CD4-positive, alpha-beta T cell (primary cell): ENCODE measurements at regions not wholly inside any gene's neighbourhood (a gene's known extent, or its start where the extent isn't known, plus 50 kb on each side); places are given as distances from the start of the nearest gene placed in this dataset.

Experiments
- ATAC-seq: fragments of 200-7000 bp; cut with Tn5 transposase; one replicate; pipeline ENCODE4 v1.10.0; 2022; ENCODE audit warnings: mild to moderate bottlenecking; ENCODE audit not compliant: poor library complexity
- CTCF ChIA-PET: fragments of 350-600 bp; sonication (Branson Sonifier 250); formaldehyde crosslinking; loops from one replicate; lab custom pipeline; 2021; ENCODE audit warnings: antibody characterized with exemption, inconsistent platforms; lab: Charles Lee
- POLR2A ChIA-PET: fragments of 350-600 bp; sonication (Branson Sonifier 250); formaldehyde crosslinking; loops from one replicate; lab custom pipeline; 2021; ENCODE audit warnings: antibody characterized with exemption, inconsistent platforms; lab: Charles Lee
- DNase-seq, 14 experiments: peaks; one replicate each; pipeline ENCODE4 v3.0.0-alpha.2; 2013 to 2020; ENCODE audit warnings: mixed read lengths in 2 of 14
- H3K27ac ChIP-seq, 2 donors: one replicate each; pipeline versions ENCODE4 v1.5.1 to v1.7.0; 2013; ENCODE audit warnings: low read length in 2 of 2, low read depth in 1 of 2, mild to moderate bottlenecking in 1 of 2
- H3K27me3 ChIP-seq, 2 experiments: 1 replicate in 1 of 2; 2 replicates in 1 of 2; pipeline versions ENCODE4 v1.6.1 to v1.7.0; 2013; ENCODE audit warnings: low read length in 2 of 2, control low read depth in 1 of 2, mild to moderate bottlenecking in 1 of 2, moderate library complexity in 1 of 2; ENCODE audit not compliant: insufficient read depth in 2 of 2, control insufficient read depth in 1 of 2
- H3K36me3 ChIP-seq: one replicate; pipeline ENCODE4 v1.6.1; 2013; ENCODE audit warnings: low read length, control low read depth; ENCODE audit not compliant: insufficient read depth
- H3K4me1 ChIP-seq: one replicate; pipeline ENCODE4 v1.6.1; 2013; ENCODE audit warnings: low read length, control low read depth; ENCODE audit not compliant: insufficient read depth
- H3K4me3 ChIP-seq: one replicate; pipeline ENCODE4 v1.5.1; 2013; ENCODE audit warnings: mild to moderate bottlenecking, low read length, moderate library complexity
- H3K9me3 ChIP-seq, 2 experiments: 1 replicate in 1 of 2; 2 replicates in 1 of 2; pipeline versions ENCODE4 v1.6.1 to v1.7.0; 2013; ENCODE audit warnings: low read length in 2 of 2, mild to moderate bottlenecking in 2 of 2, control low read depth in 1 of 2, moderate library complexity in 1 of 2; ENCODE audit not compliant: control insufficient read depth in 1 of 2, insufficient read depth in 1 of 2
- H3K27ac Mint-ChIP-seq: one replicate; pipeline ENCODE4 v1.8.0; 2020; ENCODE audit warnings: mixed read lengths
- H3K27me3 Mint-ChIP-seq: one replicate; pipeline ENCODE4 v1.8.0; 2021; ENCODE audit warnings: mixed read lengths
- H3K36me3 Mint-ChIP-seq: one replicate; pipeline ENCODE4 v1.8.0; 2021; ENCODE audit warnings: low read depth, mixed read lengths
- H3K4me1 Mint-ChIP-seq: one replicate; pipeline ENCODE4 v1.8.0; 2021; ENCODE audit warnings: low read depth, mixed read lengths
- H3K4me3 Mint-ChIP-seq: one replicate; pipeline ENCODE4 v1.8.0; 2020; ENCODE audit warnings: mild to moderate bottlenecking, mixed read lengths
- H3K9me3 Mint-ChIP-seq: one replicate; pipeline ENCODE4 v1.8.0; 2020; ENCODE audit warnings: mixed read lengths
- intact Hi-C, 2 experiments: fragments of 100-400 bp; cut with DNase I in 1 of 2; cut with micrococcal nuclease in 1 of 2; formaldehyde crosslinking; loops; one replicate each; pipeline versions ENCODE4 v1.15.1 to v1.9.0; 2023 to 2025; cut with DNase I, micrococcal nuclease
- TF ChIP-seq, protein P1 (sequence below): fragments of 200-600 bp; IDR thresholded peaks from one replicate; pipeline ENCODE4 v1.8.0; 2022; ENCODE audit warnings: antibody characterized with exemption, mild to moderate bottlenecking

DNA sequence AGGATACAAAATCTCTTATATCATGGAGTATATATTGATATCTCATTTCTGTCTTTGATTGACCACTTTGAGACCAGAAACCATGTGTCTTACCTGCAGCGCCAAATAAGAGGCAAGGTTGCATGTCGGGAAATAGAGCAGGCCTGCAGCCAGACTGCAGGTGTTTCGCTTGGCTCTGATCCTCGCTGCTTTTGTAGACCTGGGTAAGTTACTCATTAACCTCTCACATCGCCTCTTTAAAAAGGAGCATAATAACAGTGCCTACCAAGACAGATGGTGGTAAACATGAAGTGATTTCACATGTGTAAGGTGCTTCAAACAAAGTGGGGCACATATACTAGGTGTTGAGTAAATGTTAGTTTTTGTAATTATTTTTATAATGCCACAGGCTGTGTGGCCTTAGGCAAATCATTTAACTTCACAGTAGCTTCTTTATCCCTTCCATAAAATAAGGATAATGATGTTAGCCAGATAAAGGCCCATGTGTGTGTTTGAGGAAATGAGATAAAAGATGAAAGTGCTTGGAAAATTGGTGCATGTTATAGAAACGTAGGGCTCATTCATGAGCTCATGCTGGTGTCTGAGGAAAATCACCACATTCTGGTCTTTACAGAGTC is 248.8 kb upstream of the MAP3K7 start:
- no peaks in the 10 kb centered on the region for H3K27me3 ChIP-seq
- TF ChIP-seq, protein P1, sequence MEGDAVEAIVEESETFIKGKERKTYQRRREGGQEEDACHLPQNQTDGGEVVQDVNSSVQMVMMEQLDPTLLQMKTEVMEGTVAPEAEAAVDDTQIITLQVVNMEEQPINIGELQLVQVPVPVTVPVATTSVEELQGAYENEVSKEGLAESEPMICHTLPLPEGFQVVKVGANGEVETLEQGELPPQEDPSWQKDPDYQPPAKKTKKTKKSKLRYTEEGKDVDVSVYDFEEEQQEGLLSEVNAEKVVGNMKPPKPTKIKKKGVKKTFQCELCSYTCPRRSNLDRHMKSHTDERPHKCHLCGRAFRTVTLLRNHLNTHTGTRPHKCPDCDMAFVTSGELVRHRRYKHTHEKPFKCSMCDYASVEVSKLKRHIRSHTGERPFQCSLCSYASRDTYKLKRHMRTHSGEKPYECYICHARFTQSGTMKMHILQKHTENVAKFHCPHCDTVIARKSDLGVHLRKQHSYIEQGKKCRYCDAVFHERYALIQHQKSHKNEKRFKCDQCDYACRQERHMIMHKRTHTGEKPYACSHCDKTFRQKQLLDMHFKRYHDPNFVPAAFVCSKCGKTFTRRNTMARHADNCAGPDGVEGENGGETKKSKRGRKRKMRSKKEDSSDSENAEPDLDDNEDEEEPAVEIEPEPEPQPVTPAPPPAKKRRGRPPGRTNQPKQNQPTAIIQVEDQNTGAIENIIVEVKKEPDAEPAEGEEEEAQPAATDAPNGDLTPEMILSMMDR = no peak
- Mint-ChIP-seq H3K9me3 (no peaks in the 10 kb centered on the region), H3K27ac (no peak overlapping the region), H3K4me1 (no peaks in the 10 kb centered on the region), H3K27me3 (peaks cover 10% of the 10 kb centered on the region), H3K36me3 (no peaks in the 10 kb centered on the region), H3K4me3 (no peak overlapping the region)
- intact Hi-C loops = no loop called here
- no peaks in the 10 kb centered on the region for H3K9me3 ChIP-seq
- no peak for ATAC-seq
- H3K27ac ChIP-seq = no peak overlapping the region
- POLR2A ChIA-PET = no interaction called here
- H3K36me3 ChIP-seq = no peaks in the 10 kb centered on the region
- no peak overlapping the region for H3K4me3 ChIP-seq
- no peaks in the 10 kb centered on the region for H3K4me1 ChIP-seq
- CTCF ChIA-PET = no interaction called here
- no peak for DNase-seq

DNA sequence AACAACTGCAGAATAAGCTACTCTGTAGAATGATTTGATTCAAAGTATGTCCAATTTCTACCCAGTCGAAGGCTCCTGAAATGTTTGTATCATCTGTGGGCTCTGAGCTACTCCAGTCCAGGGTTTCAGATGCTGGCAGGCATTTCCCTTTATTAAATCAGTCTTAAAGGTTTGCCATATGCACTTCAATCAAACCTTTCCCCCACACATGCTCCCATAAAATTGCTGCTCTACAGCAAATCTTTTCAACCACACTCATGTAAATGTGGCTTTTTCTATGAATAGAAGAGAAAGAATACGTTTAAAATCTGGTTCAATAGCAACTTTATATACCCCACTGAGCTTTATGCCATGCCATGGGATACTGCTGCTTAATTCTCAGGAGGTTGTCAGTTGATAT is 242.4 kb upstream of the MAP3K7 start:
- CTCF ChIA-PET = no interaction called here
- Histone ChIP-seq H3K27me3 (no peaks in the 10 kb centered on the region), H3K36me3 (no peaks in the 10 kb centered on the region), H3K27ac (no peak overlapping the region), H3K4me1 (no peaks in the 10 kb centered on the region), H3K9me3 (peaks cover 0 to 8% of the 10 kb centered on the region in 2 experiments), H3K4me3 (no peak overlapping the region)
- TF ChIP-seq, protein P1 = no peak
- ATAC-seq (no peak), DNase-seq (no peak)
- Mint-ChIP-seq H3K27ac (no peak overlapping the region), H3K36me3 (no peaks in the 10 kb centered on the region), H3K4me1 (no peaks in the 10 kb centered on the region), H3K27me3 (peaks cover 22% of the 10 kb centered on the region), H3K9me3 (peaks cover 3% of the 10 kb centered on the region), H3K4me3 (no peak overlapping the region)
- intact Hi-C loops = no loop called here
- POLR2A ChIA-PET = no interaction called here

DNA sequence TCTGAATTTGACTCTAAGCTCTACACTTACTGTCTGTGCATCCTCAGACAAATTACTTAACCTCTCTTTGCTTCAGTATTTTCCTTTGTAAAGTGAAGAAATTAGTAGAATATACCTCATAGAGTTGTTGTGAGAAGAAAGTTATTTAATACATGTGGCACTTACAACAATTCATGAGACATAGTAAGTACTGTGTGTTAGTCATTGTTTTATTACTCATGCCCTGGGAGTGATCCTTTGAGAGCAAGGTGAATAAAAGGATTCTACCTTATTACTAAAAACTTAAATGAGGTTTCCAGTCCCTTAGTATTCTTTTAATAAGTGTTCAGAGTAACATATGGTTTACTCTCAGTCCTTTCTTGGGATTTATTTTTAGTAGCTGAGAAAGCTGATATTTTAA is 233.6 kb upstream of the MAP3K7 start:
- no peak overlapping the region for H3K27ac Mint-ChIP-seq
- Histone ChIP-seq H3K27ac (no peak overlapping the region), H3K36me3 (no peaks in the 10 kb centered on the region), H3K4me3 (no peak overlapping the region), H3K4me1 (no peaks in the 10 kb centered on the region), H3K27me3 (no peaks in the 10 kb centered on the region), H3K9me3 (no peaks in the 10 kb centered on the region)
- ATAC-seq (no peak), DNase-seq (no peak)
- CTCF ChIA-PET = no interaction called here
- H3K9me3 Mint-ChIP-seq = peaks cover 3% of the 10 kb centered on the region
- H3K36me3 Mint-ChIP-seq = no peaks in the 10 kb centered on the region
- TF ChIP-seq, protein P1 = no peak
- intact Hi-C loops = no loop called here
- POLR2A ChIA-PET = interaction anchor here (0.8 kb wide), 1 partner anchor 11 kb away, joined by 3 read pairs; no protein-coding TSS in a partner anchor
- peaks cover under 1% of the 10 kb centered on the region for H3K27me3 Mint-ChIP-seq
- no peaks in the 10 kb centered on the region for H3K4me1 Mint-ChIP-seq
- H3K4me3 Mint-ChIP-seq = no peak overlapping the region
